DOHH2 (cell line): ENCODE measurements at regions not wholly inside any gene's neighbourhood (a gene's known extent, or its start where the extent isn't known, plus 50 kb on each side); places are given as distances from the start of the nearest gene placed in this dataset.

Source experiments
- CTCF ChIP-seq: fragments of 200-600 bp; sonication (generic); IDR thresholded peaks from one replicate; pipeline ENCODE4 v1.5.1; 2014; ENCODE audit warnings: antibody characterized with exemption, mild to moderate bottlenecking, low read depth, low read length; ENCODE audit not compliant: poor library complexity, severe bottlenecking
- EZH2phosphoT487 ChIP-seq: fragments of 200-600 bp; sonication (generic); IDR thresholded peaks from 2 replicates; pipeline ENCODE4 v1.6.1; 2017; ENCODE audit warnings: borderline replicate concordance, mild to moderate bottlenecking, antibody characterized with exemption, low read length, moderate library complexity, mixed read lengths

GRCh38 chr1:228987736-228988506 is 252.6 kb downstream of the RHOU start:
- TF ChIP-seq CTCF (no peak), EZH2phosphoT487 (no peak)
